ENCODE measurements at regions not wholly inside any gene's neighbourhood (a gene's known extent, or its start where the extent isn't known, plus 50 kb on each side); places are given as distances from the start of the nearest gene placed in this dataset.

- TF ChIP-seq EP300 (IDR thresholded peaks at IDR 0.05): no peak
- TF ChIP-seq POLR2A (IDR thresholded peaks at IDR 0.05): no peak
- no peak for TF ChIP-seq CTCF (IDR thresholded peaks at IDR 0.05)
- no peak for TF ChIP-seq POLR2AphosphoS5 (IDR thresholded peaks at IDR 0.05)
Observed at GRCh38 chr4:126563389-126563788, 1069.4 kb upstream of the INTU start.
